DMS153 (cell line): ENCODE measurements at regions not wholly inside any gene's neighbourhood (a gene's known extent, or its start where the extent isn't known, plus 50 kb on each side); places are given as distances from the start of the nearest gene placed in this dataset.

Experiments used
- DNase-seq: peaks from one replicate; lab custom pipeline; 2025; lab: John Stamatoyannopoulos, UW

DNA sequence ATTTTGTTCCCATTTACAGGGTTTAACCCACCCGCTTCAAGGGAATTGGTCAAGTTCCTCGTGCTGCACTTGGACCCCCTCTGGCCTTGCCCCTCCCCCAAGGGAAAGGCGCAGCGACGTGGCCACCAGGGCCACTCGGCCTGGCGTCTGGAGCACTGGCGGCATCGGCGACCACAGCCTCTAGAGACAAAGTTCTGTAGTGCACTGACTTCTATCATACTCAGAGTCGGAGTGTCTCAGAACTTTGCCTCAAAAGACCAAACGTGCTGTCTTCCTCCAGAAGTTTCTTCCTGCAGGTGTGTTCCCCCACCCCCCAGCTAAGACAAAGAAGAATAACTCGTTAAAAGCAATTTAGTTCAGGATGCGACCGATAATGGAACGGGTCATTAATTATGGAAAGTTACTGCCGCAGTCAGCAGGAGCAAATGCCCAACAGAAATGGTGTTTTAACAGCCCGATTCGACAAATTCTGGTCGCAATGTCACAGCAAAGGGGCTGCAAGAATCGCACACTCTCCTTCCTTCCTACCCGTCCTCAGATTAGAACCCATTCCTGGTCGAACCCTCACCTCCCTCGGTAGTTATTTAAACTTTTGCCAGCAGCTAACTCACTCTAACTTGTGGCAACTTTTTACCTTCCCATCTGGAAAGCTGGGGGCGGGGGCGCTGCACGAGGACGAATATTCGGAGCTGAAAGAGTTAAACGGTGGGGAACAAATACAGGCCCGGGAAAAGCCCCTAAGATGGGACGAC lies 202.1 kb upstream of the NFE2L3 start:
- DNase-seq: no peak

DNA sequence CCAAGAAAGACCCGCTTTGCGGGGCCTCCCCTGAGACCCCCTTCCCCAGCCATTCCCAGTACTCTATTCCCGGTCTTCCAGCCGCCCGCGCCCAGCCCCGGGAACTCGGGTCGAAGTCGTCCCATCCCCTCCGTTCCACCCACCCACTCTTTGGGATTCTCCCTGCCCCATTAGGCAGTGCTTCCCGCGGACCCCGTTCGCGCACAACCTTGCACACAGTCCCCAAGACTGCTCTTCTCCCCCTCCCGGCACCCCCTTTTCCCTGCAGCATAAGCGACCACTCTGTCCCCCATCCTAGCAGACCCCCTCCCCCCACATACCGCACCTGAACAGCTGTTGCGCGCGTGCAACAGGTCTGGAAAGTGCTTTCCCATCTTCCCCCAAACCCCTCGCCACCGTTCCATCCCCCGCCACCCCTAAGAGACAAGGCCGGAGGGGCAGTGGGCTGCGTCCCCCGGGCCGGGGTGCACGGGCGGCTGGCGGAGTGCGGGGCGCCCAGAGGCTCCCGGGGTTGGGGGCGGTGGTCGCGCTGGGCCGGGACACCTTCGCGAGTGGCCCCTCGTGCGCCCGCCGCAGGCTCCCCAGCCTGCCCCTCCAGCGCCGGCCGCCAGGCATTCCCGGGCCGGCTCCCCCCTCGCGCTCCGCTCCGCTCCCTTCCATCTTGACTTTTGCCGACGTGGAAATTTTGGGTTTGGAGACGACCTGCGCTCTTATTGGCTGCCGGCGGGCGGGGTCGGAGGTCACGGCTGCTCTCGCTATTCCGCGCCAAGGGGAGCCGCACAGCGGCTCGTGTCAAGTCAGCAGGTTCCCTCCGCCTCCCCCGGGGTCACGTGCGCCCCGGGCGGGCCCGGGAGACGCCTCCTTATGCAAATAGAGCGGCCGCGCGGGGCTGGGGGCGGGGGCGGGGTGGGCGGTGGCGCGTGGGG lies 201.2 kb upstream of the NFE2L3 start:
- DNase-seq: peak; percentile 94

DNA sequence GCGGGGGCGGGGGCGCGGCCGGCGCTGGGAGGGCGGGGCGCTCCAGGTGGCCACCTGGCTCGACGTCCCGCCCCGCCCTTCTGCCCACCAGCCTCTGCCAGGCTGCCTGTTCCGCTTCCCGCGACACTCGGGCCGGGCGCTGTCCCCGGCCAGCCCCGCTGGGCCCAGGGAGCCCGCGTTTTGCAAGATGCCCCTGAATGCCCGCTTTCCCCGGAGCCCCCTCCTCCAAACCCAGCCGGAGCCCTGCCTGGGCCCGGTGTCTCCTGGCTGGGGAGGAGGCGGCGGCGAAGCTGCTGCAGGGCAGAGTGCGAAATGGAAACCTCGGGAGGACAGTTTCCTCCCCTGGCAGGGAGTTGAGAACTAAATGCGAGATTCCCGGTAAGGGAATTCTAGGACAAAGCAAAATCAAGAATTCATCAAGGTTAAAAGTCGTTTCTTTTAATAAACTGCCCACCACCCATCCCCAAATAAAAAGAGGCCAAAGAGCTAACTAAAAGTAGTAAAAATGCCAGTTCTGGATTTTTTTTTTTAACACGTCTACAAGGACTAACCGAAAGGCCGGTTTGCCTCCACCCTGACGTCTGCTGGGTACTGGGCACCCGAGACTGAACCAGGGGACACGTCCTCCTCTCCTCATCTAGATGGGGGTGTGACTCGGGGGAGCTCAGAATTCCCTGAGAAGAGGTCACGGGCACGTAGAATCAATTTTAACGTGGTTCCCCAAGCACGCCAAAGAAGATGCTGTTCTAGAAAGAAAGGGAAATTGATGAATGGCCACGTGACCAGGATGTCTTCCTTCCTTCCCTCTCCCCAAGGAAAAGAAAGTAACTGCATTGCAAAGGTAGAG lies 200.4 kb upstream of the NFE2L3 start:
- DNase-seq: peak; percentile 39

DNA sequence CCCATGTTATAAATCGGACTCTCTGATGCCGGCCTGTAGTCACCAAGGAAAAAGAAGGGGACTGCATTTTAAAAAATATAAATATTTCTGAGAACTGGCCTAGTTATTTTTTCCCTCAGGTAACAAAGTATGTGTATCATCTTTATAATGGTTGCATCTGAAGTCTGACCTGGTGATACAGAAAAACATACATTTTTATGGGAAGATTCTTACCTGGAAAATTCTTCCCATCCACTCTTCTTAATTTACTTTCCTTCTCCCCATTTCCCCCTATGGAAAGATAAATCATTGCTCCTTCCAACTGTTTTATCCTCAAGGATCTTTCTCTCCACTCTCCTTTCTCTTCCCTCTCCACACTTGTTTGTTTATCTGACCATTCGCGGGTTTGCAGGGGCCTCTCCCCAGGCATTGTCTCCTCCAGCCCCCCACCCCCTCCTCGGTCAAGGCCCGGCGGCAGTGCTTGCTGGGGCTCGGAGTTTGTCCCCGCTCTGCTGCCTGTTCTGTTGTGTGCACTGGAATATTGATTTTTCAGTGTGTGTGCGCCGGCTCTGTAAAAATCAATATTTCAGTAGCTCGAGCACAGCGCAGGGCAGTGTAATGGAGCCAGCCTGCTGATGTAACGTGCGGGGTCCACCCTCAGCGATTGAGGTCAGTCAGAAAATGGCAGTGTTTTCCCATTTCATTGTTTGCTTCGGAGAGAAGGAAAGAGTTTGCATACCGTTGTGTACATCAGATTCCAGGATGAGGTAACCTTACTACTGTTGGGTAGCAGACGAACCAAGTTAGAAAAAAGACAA lies 199.5 kb upstream of the NFE2L3 start:
- DNase-seq: peak; percentile 61

GRCh38 chr7:25953859-25954258 lies 198.1 kb upstream of the NFE2L3 start:
- no peak for DNase-seq

- DNase-seq: no peak
Measured at GRCh38 chr7:25954395-25954794, 197.6 kb upstream of the NFE2L3 start.

DNA sequence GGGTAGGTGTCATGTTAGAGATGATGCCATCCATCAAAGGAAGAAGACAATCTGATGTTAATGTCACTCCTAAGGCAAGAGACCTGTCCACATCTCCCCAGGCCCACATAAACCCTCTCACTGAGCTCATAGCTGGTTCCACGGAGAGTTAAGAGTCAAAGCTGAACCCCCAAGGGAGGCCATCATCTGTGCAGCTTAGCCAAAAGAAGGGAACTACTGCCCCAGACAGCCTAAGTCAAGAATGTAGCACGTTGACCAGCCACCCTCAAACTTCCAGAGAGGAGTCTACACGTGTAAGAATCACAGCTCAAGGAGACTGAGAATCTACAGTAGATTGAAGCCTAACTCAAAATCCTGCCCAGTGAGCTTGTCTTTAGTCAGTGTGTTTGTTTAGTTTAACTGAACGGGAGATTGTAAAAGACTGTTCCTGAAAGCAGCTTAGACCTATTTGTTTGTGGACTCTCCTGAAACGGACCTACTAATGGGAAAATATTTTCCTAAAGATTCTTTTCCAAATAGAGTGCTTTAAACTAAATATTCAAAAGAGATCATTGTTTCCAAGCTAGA lies 192.7 kb upstream of the NFE2L3 start:
- no peak for DNase-seq

DNA sequence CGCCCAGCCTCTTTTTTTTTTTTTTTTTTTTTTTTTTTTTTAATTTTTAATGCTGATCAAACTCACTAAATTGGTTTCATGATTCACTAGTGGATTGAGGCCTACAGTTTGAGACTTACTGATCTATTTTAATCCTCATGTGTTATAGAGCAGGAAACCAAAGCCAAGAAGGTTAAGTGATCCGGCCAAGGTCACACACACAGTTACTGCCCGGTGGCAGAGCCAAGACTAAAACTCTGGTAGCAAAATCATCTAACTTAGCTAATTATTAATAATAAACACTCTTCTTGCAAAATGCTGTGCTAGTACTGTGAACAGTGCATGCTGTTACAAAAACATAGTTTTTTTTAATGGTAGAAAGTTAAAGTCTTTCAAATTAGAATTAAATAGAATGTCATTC lies 188.3 kb upstream of the NFE2L3 start:
- DNase-seq: no peak

GRCh38 chr7:25964483-25964991 lies 187.5 kb upstream of the NFE2L3 start:
- DNase-seq: no peak

DNA sequence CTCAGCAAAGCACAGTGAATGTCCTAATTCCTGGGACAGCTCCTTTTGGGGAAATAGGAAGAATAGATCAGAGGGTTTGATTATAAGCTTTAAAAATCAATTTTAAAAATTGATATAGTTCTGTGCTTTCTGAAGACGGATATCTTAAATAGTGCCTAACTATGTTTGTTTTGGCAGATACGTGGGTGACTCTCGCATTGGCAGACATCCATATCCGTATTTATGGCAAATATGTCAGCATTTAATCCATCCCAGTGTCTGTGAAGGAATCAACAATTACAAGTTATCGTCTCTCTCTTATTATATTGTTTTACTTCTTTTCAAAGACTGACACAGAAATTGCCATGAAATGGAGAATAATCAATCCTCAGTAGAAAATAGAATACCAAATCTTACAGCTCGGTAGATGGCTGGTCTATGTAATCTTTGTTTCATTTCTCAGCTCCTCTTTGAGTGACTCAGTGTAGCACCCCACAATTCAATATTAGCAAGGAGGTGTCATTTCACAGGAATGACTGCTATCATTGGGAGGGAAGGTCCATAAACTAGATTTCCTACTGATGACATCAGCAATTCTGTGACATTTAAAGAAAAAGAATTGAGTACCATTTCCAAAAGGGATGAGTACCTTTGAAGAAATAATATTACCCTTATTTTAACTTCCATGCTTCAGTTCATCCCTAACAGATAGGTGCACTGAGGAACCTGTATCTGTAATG lies 186.4 kb upstream of the NFE2L3 start:
- no peak for DNase-seq

DNA sequence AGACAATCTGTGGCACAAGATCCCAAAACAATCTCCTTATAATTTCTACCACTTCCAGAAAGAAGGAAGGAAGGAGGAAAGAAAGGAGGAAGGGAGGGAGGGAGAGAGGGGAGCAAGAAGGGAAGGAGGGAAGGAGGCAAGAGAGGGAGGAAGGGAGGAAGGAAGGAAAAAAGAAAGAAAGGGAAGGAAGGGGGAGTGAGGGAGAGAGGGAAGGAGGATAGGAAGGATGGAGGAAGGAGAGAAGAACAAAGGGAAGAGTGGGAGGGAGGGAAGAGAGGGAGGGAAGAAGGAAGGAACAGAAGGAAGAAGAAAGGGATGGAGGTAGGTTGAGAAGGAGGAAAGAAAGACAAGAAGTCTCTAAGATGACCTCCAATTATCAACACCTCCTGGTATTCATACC lies 185.5 kb upstream of the NFE2L3 start:
- DNase-seq: no peak

DNA sequence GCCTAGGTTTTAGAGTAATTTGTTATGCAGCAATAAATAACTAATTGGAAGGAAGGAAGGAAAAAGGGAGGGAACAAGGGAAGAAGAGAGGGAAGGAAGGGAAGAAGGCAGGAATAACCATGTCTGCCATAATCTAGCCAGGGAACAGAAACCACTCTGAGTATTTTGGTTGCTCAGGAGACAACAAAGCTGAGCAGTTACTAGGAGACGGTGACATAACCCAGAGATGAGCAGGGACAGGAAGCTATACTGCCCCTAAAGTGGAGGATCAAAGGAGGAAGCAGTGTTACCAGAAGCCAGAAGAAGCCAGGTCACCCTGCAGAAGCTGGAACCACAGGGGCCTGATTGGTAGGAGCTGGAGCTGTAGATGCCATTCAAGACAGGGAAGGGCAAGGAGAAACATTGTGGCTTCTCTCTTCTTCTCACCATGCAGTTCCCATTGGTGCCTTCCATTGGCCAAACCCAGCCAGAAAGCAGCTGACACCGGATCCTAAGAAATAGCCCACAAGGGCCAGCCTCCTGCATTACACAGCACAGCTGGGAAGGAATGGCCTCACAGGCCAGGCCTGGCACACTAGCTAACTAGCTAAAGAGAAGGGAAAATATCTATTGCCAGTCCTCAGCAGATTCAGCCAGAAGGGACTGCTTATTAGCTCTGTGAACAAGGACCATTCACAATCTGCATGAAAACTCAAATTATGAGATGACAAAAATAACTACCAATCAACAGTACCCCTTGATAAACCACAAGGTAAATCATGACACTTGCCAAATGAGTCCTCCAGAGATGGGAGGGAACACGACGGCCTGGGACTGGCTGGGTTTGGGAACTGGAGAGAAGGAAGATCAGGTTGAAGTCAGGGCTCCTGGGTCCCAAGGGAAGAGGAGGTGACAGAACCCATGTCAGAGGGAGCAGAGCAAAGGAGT lies 184.5 kb upstream of the NFE2L3 start:
- peak; percentile 84 for DNase-seq

DNA sequence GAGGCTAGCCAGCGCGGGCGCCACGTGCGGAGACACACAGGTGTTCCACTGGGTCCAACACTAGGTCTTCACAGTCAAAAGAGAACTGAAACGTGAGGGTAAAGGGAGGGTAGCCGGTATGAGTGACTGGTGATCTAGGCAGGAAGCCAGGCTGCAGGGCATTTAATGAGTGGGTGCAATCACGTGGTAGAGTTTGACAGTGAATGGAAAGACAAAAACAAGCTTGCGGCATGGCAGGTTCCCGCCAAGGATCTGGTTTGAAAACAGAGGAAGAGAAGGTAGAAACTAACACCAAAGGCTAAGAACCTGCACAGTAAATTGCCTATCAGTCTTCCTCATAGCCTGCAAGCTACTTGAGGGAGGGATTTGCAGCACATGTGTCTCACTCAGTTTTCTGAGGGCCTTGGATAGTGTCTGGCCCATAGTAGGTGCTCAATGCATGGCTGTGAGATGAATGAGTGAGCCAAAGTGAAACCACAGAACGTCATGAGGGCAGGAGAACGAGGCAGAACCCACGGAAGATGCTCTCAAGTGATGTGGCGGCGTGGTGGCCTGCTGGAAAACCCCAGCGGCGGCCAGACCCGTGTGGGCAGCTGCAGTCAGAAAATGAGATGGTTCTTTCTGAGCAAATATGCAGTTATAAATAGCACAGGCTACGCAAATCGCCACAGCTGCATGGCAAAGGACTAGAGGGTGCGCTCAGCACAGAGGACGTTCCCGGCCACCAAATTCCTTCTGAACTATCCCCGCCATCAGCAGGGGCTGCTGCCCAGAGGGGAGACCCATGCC lies 183.6 kb upstream of the NFE2L3 start:
- no peak for DNase-seq

- DNase-seq: no peak
Measured at GRCh38 chr7:25970356-25970755, 181.6 kb upstream of the NFE2L3 start.

GRCh38 chr7:25970911-25971310 lies 181.1 kb upstream of the NFE2L3 start:
- no peak for DNase-seq

GRCh38 chr7:25976630-25977029 lies 175.4 kb upstream of the NFE2L3 start:
- DNase-seq: no peak

GRCh38 chr7:25978466-25978865 lies 173.5 kb upstream of the NFE2L3 start:
- no peak for DNase-seq

GRCh38 chr7:25979605-25980004 lies 172.4 kb upstream of the NFE2L3 start:
- no peak for DNase-seq
